GM23338 (cell line): ENCODE measurements at regions not wholly inside any gene's neighbourhood (a gene's known extent, or its start where the extent isn't known, plus 50 kb on each side); places are given as distances from the start of the nearest gene placed in this dataset.

ENCODE experiments used
- CTCF ChIP-seq, 2 experiments: fragments of 200-600 bp in 1 of 2; sonication (generic) in 1 of 2; conservative IDR thresholded peaks; 2 replicates each; pipeline versions ENCODE4 v1.5.1 to v1.6.1; 2016 to 2017; ENCODE audit warnings: antibody characterized with exemption in 2 of 2, low read depth in 2 of 2, mild to moderate bottlenecking in 2 of 2, moderate library complexity in 1 of 2
- POLR2AphosphoS5 ChIP-seq: IDR thresholded peaks from 2 replicates; pipeline ENCODE4 v1.6.1; 2016; ENCODE audit warnings: antibody characterized with exemption, low read depth
- TF ChIP-seq, protein P1 (sequence below): IDR thresholded peaks from one replicate; pipeline ENCODE4 v1.6.1; 2018; ENCODE audit warnings: antibody characterized with exemption; ENCODE audit not compliant: unreplicated experiment

DNA sequence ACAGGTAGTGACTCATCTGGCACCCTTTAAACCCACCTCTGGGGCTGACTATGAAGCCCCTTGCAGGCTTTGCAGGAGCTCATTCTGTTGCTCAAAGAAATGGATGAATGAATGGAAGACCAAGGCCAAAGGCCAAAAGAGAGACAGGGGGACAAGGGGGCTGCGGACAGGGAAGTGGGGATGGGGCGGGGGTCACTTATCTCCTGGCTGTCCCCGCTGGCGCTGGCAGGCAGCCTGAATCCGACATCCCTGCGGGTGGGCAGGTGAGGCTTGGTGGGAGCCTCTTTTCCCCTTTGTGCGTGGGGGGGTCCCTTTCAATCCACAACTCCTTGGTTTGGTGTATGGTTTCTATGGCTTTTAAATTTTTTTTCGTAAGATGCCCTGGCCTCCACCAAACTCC is 239.6 kb upstream of the C1orf174 start:
- TF ChIP-seq CTCF (conservative IDR thresholded peaks at IDR 0.05; ENCODE audit: low read depth in 2 of 2), result no peak
- TF ChIP-seq, protein P1, sequence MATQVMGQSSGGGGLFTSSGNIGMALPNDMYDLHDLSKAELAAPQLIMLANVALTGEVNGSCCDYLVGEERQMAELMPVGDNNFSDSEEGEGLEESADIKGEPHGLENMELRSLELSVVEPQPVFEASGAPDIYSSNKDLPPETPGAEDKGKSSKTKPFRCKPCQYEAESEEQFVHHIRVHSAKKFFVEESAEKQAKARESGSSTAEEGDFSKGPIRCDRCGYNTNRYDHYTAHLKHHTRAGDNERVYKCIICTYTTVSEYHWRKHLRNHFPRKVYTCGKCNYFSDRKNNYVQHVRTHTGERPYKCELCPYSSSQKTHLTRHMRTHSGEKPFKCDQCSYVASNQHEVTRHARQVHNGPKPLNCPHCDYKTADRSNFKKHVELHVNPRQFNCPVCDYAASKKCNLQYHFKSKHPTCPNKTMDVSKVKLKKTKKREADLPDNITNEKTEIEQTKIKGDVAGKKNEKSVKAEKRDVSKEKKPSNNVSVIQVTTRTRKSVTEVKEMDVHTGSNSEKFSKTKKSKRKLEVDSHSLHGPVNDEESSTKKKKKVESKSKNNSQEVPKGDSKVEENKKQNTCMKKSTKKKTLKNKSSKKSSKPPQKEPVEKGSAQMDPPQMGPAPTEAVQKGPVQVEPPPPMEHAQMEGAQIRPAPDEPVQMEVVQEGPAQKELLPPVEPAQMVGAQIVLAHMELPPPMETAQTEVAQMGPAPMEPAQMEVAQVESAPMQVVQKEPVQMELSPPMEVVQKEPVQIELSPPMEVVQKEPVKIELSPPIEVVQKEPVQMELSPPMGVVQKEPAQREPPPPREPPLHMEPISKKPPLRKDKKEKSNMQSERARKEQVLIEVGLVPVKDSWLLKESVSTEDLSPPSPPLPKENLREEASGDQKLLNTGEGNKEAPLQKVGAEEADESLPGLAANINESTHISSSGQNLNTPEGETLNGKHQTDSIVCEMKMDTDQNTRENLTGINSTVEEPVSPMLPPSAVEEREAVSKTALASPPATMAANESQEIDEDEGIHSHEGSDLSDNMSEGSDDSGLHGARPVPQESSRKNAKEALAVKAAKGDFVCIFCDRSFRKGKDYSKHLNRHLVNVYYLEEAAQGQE, result no peak
- no peak for TF ChIP-seq POLR2AphosphoS5
